Heart left ventricle (tissue), 16 donors: ENCODE measurements at regions not wholly inside any gene's neighbourhood (a gene's known extent, or its start where the extent isn't known, plus 50 kb on each side); places are given as distances from the start of the nearest gene placed in this dataset.

Experiments used
- ATAC-seq, 4 donors: fragments of 200-7000 bp; cut with Tn5 transposase; one replicate each; pipeline ENCODE4 v1.9.1; 2020 to 2022; ENCODE audit warnings: moderate library complexity in 4 of 4, mild to moderate bottlenecking in 3 of 4, moderate number of reproducible peaks in 1 of 4
- DNase-seq, 5 donors: peaks; one replicate each; pipeline ENCODE4 v3.0.0-alpha.2; 2020
- H3K27ac ChIP-seq, 12 donors: fragments of 200-600 bp; sonication (generic) in 4 of 12; one replicate each; pipeline versions ENCODE4 v1.5.0 to v1.8.0; 2016 to 2022; ENCODE audit warnings: mild to moderate bottlenecking in 2 of 12
- H3K27me3 ChIP-seq, 9 donors: fragments of 200-600 bp; sonication (generic) in 2 of 9; one replicate each; pipeline versions ENCODE4 v1.5.1 to v1.8.0; 2016 to 2022; ENCODE audit warnings: mild to moderate bottlenecking in 3 of 9
- H3K36me3 ChIP-seq, 9 donors: fragments of 200-600 bp; sonication (generic) in 2 of 9; one replicate each; pipeline versions ENCODE4 v1.5.0 to v1.8.0; 2018 to 2022; ENCODE audit warnings: mild to moderate bottlenecking in 2 of 9
- H3K4me1 ChIP-seq, 12 donors: fragments of 200-600 bp; sonication (generic) in 4 of 12; one replicate each; pipeline versions ENCODE4 v1.5.0 to v1.8.0; 2016 to 2022; ENCODE audit warnings: mild to moderate bottlenecking in 3 of 12
- H3K4me3 ChIP-seq, 12 donors: fragments of 200-600 bp; sonication (generic) in 4 of 12; one replicate each; pipeline versions ENCODE4 v1.5.0 to v1.8.0; 2017 to 2022; ENCODE audit warnings: mild to moderate bottlenecking in 9 of 12, moderate library complexity in 4 of 12
- H3K9me3 ChIP-seq, 12 donors: fragments of 200-600 bp; sonication (generic) in 4 of 12; one replicate each; pipeline versions ENCODE4 v1.5.0 to v1.8.0; 2016 to 2022; ENCODE audit warnings: mild to moderate bottlenecking in 1 of 12
- CTCF ChIP-seq, 12 donors: fragments of 200-600 bp; sonication (generic) in 4 of 12; IDR thresholded peaks; one replicate each; pipeline versions ENCODE4 v1.5.0 to v1.8.0; 2018 to 2022; ENCODE audit warnings: antibody characterized with exemption in 12 of 12, mild to moderate bottlenecking in 5 of 12
- POLR2A ChIP-seq, 2 donors: fragments of 450-650 bp; IDR thresholded peaks; one replicate each; pipeline ENCODE4 v1.6.1; 2017; ENCODE audit warnings: antibody characterized with exemption in 2 of 2, mild to moderate bottlenecking in 2 of 2, moderate library complexity in 2 of 2
- WGBS, 4 donors: extraction: QIAGEN DNeasy Blood & Tissue Kit in 2 of 4; methylation state at CpG; one replicate each; pipeline versions ENCODE4 v1.1.5 to v1.1.7; 2013 to 2018; 5-methylcytosine and 5-hydroxymethylcytosine counted together
- intact Hi-C, 10 donors: fragments of 100-400 bp; cut with DNase I; formaldehyde crosslinking; loops; one replicate each; pipeline versions ENCODE4 v1.11.1 to v1.14.2; 2022
- donor health status: ischemic (EF 13 %, LVEDD 7.1; RV severe dilation, severe dysfunction).
- donor health status: healthy with polysubstance abuse.
- donor health status: DM: no; HTN: yes; CAD: no.
- donor health status: DM: no; HTN: no; CAD: no.
- donor health status: ischemic (EF 25% LVEDD 6.9; RV normal size, moderate dysfunction).
- donor health status: ischemic (EF 25% LVEDD 5.7; RV mildly dilated, moderate dysfunction).
- donor health status: healthy.
- donor health status: DM: yes; HTN: yes; CAD: no.
- donor health status: ischemic (EF 35%, LVEDD 5.7; RV mildly dilated, moderate dysfunction).
- donor health status: nonischemic (EF 11% LVEDD 7.7; RV severe dilation, severe dysfunction).
- donor health status: DM: yes; HTN: yes; CAD: no.
- donor health status: PGD.
- donor health status: ischemic (EF 29% LVEDD 5.4; RV normal size, mild dysfunction).
- donor health status: nonischemic (EF 23%, LVEDD 6.1; RV moderate dilation, normal function).

DNA sequence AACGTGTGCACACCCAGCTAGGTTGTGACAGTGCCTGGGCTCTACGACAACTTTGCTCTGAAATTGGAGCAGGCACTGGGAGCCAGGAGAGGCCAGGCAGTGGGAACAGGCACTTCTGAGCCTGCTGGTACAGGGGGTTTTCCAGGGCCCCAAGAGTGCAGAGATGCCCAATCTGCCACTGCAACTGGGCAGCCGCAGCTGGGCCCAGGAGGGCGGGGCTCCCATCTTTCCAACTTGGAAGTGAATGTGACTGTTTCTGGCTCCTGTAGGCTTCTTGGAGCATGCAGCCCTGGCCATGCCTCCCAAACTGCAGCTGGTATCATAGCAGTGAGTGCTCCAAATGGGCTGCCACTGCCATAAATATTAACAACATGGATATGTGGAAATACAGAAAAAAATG lies 465.1 kb upstream of the PABPC4L start:
- DNase-seq (no peak), ATAC-seq (no peak)
- H3K4me3 ChIP-seq, result no peak overlapping the region
- no peaks in the 10 kb centered on the region for H3K4me1 ChIP-seq
- H3K9me3 ChIP-seq, result no peaks in the 10 kb centered on the region
- no peak for TF ChIP-seq CTCF (IDR thresholded peaks at IDR 0.05)
- TF ChIP-seq POLR2A (IDR thresholded peaks at IDR 0.05), result no peak
- no peaks in the 10 kb centered on the region for H3K27me3 ChIP-seq
- intact Hi-C loops, result no loop called here
- 83 to 94% (median 89%) methylated on average over 3 to 4 of the region's 4 CpGs for WGBS, 4 donors
- H3K27ac ChIP-seq, result no peak overlapping the region
- H3K36me3 ChIP-seq, result no peaks in the 10 kb centered on the region

DNA sequence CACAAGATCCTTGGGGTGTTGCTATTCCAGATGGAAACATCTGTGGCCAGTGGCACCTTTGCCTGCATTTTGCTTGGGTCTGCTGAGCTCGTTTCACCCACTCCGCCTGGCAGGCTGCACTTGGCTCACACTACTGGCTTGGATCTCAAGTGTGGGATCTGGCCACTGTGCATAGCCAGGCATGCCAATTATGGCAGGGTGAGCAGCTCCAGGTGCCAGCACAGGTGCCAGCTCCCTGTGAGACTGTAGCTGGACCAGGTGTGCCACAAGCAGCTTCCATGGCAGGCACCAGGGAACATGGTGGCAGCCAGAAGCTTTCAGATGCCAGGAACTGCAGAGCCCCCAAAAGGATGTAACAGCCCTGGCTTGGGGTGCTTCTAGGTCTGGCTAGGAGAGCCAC lies 463.8 kb upstream of the PABPC4L start:
- no peaks in the 10 kb centered on the region for H3K27me3 ChIP-seq
- no peaks in the 10 kb centered on the region for H3K4me1 ChIP-seq
- ATAC-seq (no peak), DNase-seq (no peak)
- H3K27ac ChIP-seq, result no peak overlapping the region
- no peak overlapping the region for H3K4me3 ChIP-seq
- intact Hi-C loops, result no loop called here
- no peaks in the 10 kb centered on the region for H3K36me3 ChIP-seq
- WGBS, 4 donors, result 71 to 90% (median 76%) methylated on average over 2 of the region's 2 CpGs
- H3K9me3 ChIP-seq, result no peaks in the 10 kb centered on the region
- no peak for TF ChIP-seq CTCF (IDR thresholded peaks at IDR 0.05)
- TF ChIP-seq POLR2A (IDR thresholded peaks at IDR 0.05), result no peak

DNA sequence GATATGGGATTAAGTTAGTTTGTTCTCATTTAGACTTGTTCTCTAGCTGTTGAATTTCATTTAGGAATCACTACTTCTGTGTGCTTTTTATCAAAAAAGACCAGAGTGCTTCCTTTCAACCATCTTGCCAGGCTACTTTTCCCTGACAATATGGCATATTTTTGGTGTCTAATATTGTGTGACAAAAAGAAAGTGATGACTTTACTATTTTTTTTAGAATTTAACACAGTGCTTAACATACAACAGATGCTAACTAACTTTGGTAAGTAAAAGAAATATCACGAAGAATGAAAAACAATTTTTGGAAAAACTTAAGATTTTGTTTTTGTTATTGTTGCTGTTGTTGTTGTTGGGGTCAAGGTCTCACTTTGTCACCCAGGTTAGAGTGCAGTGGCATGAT lies 462.2 kb upstream of the PABPC4L start:
- no peaks in the 10 kb centered on the region for H3K27me3 ChIP-seq
- no peak for DNase-seq
- intact Hi-C loops, result no loop called here
- no peak for ATAC-seq
- no peaks in the 10 kb centered on the region for H3K9me3 ChIP-seq
- H3K36me3 ChIP-seq, result no peaks in the 10 kb centered on the region
- H3K4me3 ChIP-seq, result no peak overlapping the region
- no peak for TF ChIP-seq CTCF (IDR thresholded peaks at IDR 0.05)
- TF ChIP-seq POLR2A (IDR thresholded peaks at IDR 0.05), result no peak
- H3K4me1 ChIP-seq, result no peaks in the 10 kb centered on the region
- H3K27ac ChIP-seq, result no peak overlapping the region
- 88 to 98% (median 92%) methylated on average over 1 of the region's 1 CpG for WGBS, 4 donors

DNA sequence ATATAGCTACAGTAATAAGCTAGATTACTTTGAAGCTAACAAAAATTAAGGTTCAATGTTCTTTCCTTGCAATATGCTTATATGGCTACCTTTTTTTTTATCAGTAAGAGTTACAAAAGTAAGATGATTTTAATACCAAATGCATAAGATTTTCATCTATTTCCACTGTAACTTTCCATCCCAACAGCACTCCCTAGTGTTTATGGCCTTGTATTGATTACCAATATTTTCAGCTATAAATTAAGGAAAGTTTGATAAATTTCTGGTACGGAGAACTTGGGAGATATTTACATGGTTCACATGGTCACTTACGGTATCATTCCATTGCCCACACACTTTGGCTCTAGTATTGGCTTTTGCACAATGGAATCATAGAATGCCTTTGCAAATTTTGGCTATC lies 448.9 kb upstream of the PABPC4L start:
- 82 to 92% (median 89%) methylated on average over 2 of the region's 2 CpGs for WGBS, 4 donors
- H3K4me3 ChIP-seq, result no peak overlapping the region
- no peak for TF ChIP-seq CTCF (IDR thresholded peaks at IDR 0.05)
- no peak for TF ChIP-seq POLR2A (IDR thresholded peaks at IDR 0.05)
- H3K27me3 ChIP-seq, result no peaks in the 10 kb centered on the region
- H3K27ac ChIP-seq, result no peak overlapping the region
- H3K9me3 ChIP-seq, result no peaks in the 10 kb centered on the region
- intact Hi-C loops, result no loop called here
- H3K36me3 ChIP-seq, result no peaks in the 10 kb centered on the region
- ATAC-seq, result no peak
- no peak for DNase-seq
- H3K4me1 ChIP-seq, result no peaks in the 10 kb centered on the region
